Ovary (tissue), 3 donors: ENCODE measurements at regions not wholly inside any gene's neighbourhood (a gene's known extent, or its start where the extent isn't known, plus 50 kb on each side); places are given as distances from the start of the nearest gene placed in this dataset.

Experiments
- CTCF ChIP-seq, 3 donors: fragments of 450-650 bp in 2 of 3; fragments of 200-600 bp in 1 of 3; IDR thresholded peaks; one replicate each; pipeline versions ENCODE4 v1.5.1 to v1.8.0; 2016 to 2022; ENCODE audit warnings: antibody characterized with exemption in 3 of 3, mild to moderate bottlenecking in 1 of 3
- EP300 ChIP-seq: sonication (generic); formaldehyde crosslinking; IDR thresholded peaks from one replicate; pipeline ENCODE4 v1.6.1; 2017; ENCODE audit warnings: antibody characterized with exemption
- donor health status: DM: no; HTN: no; CAD: no.

- TF ChIP-seq EP300 (no peak), CTCF (IDR thresholded peaks at IDR 0.05) (no peak)
Measured at GRCh38 chr21:19463966-19464365, 1060.4 kb upstream of the TMPRSS15 start.
